ENCODE measurements at regions not wholly inside any gene's neighbourhood (a gene's known extent, or its start where the extent isn't known, plus 50 kb on each side); places are given as distances from the start of the nearest gene placed in this dataset.

GRCh38 chr21:17146426-17146825, 366.4 kb upstream of the CXADR start:
- H3K9me3 ChIP-seq (ENCODE audit: low read depth, low read length): no peaks in the 10 kb centered on the region
- H3K27ac ChIP-seq (ENCODE audit: low read depth, low read length): no peak overlapping the region
- H3K4me1 ChIP-seq (ENCODE audit: insufficient read depth, low read length): no peaks in the 10 kb centered on the region
- TF ChIP-seq CTCF (IDR thresholded peaks at IDR 0.05; ENCODE audit: extremely low read depth, low read depth, low read length): no peak
- H3K4me2 ChIP-seq (ENCODE audit: insufficient read depth, low read length): no peak overlapping the region
- no peak overlapping the region for H3K4me3 ChIP-seq (ENCODE audit: insufficient read depth, low read length)
- DNase-seq (ENCODE audit: insufficient read length, low spot score, missing footprints): no peak
- H3K36me3 ChIP-seq (ENCODE audit: insufficient read depth, low read length): no peaks in the 10 kb centered on the region
- no peaks in the 10 kb centered on the region for H3K79me2 ChIP-seq (ENCODE audit: insufficient read depth, low read length)
- H3K27me3 ChIP-seq (ENCODE audit: insufficient read depth, low read length): no peaks in the 10 kb centered on the region
- H4K20me1 ChIP-seq (ENCODE audit: insufficient read depth, low read length): no peaks in the 10 kb centered on the region
- H2AFZ ChIP-seq (ENCODE audit: low read length): no peak overlapping the region

GRCh38 chr21:17159697-17160096, 353.1 kb upstream of the CXADR start:
- Histone ChIP-seq H3K27ac (ENCODE audit: low read depth, low read length) (no peak overlapping the region), H3K4me1 (ENCODE audit: insufficient read depth, low read length) (no peaks in the 10 kb centered on the region), H3K27me3 (ENCODE audit: insufficient read depth, low read length) (no peaks in the 10 kb centered on the region), H3K79me2 (ENCODE audit: insufficient read depth, low read length) (no peaks in the 10 kb centered on the region), H4K20me1 (ENCODE audit: insufficient read depth, low read length) (no peaks in the 10 kb centered on the region), H3K4me2 (ENCODE audit: insufficient read depth, low read length) (no peak overlapping the region), H3K9me3 (ENCODE audit: low read depth, low read length) (no peaks in the 10 kb centered on the region), H2AFZ (ENCODE audit: low read length) (no peak overlapping the region), H3K4me3 (ENCODE audit: insufficient read depth, low read length) (no peak overlapping the region), H3K36me3 (ENCODE audit: insufficient read depth, low read length) (no peaks in the 10 kb centered on the region)
- DNase-seq (ENCODE audit: insufficient read length, low spot score, missing footprints): no peak
- TF ChIP-seq CTCF (IDR thresholded peaks at IDR 0.05; ENCODE audit: extremely low read depth, low read depth, low read length): no peak

- H3K4me3 ChIP-seq (ENCODE audit: insufficient read depth, low read length): no peak overlapping the region
- no peak overlapping the region for H2AFZ ChIP-seq (ENCODE audit: low read length)
- no peaks in the 10 kb centered on the region for H3K36me3 ChIP-seq (ENCODE audit: insufficient read depth, low read length)
- no peaks in the 10 kb centered on the region for H3K9me3 ChIP-seq (ENCODE audit: low read depth, low read length)
- TF ChIP-seq CTCF (IDR thresholded peaks at IDR 0.05; ENCODE audit: extremely low read depth, low read depth, low read length): no peak
- H3K27ac ChIP-seq (ENCODE audit: low read depth, low read length): no peak overlapping the region
- no peaks in the 10 kb centered on the region for H4K20me1 ChIP-seq (ENCODE audit: insufficient read depth, low read length)
- no peaks in the 10 kb centered on the region for H3K27me3 ChIP-seq (ENCODE audit: insufficient read depth, low read length)
- H3K79me2 ChIP-seq (ENCODE audit: insufficient read depth, low read length): no peaks in the 10 kb centered on the region
- H3K4me1 ChIP-seq (ENCODE audit: insufficient read depth, low read length): no peaks in the 10 kb centered on the region
- no peak for DNase-seq (ENCODE audit: insufficient read length, low spot score, missing footprints)
- no peak overlapping the region for H3K4me2 ChIP-seq (ENCODE audit: insufficient read depth, low read length)
Measured at GRCh38 chr21:17185674-17186073, 327.2 kb upstream of the CXADR start.

GRCh38 chr21:17189963-17190362, 322.9 kb upstream of the CXADR start:
- peaks cover 4% of the 10 kb centered on the region for H3K9me3 ChIP-seq (ENCODE audit: low read depth, low read length)
- H3K27ac ChIP-seq (ENCODE audit: low read depth, low read length): no peak overlapping the region
- no peak overlapping the region for H3K4me2 ChIP-seq (ENCODE audit: insufficient read depth, low read length)
- H3K27me3 ChIP-seq (ENCODE audit: insufficient read depth, low read length): no peaks in the 10 kb centered on the region
- H2AFZ ChIP-seq (ENCODE audit: low read length): no peak overlapping the region
- no peaks in the 10 kb centered on the region for H3K4me1 ChIP-seq (ENCODE audit: insufficient read depth, low read length)
- no peaks in the 10 kb centered on the region for H3K36me3 ChIP-seq (ENCODE audit: insufficient read depth, low read length)
- TF ChIP-seq CTCF (IDR thresholded peaks at IDR 0.05; ENCODE audit: extremely low read depth, low read depth, low read length): no peak
- DNase-seq (ENCODE audit: insufficient read length, low spot score, missing footprints): no peak
- H3K4me3 ChIP-seq (ENCODE audit: insufficient read depth, low read length): no peak overlapping the region
- no peaks in the 10 kb centered on the region for H3K79me2 ChIP-seq (ENCODE audit: insufficient read depth, low read length)
- H4K20me1 ChIP-seq (ENCODE audit: insufficient read depth, low read length): no peaks in the 10 kb centered on the region
